GM19240 (cell line): ENCODE measurements at regions not wholly inside any gene's neighbourhood (a gene's known extent, or its start where the extent isn't known, plus 50 kb on each side); places are given as distances from the start of the nearest gene placed in this dataset.
"Not testable (repeated sequence)": the region's sequence is repeated elsewhere in the genome, so short reads cannot be mapped to it uniquely, and the experiment has no call there.

Experiments
- DNase-seq: peaks from one replicate; pipeline ENCODE4 v3.0.0; 2011; ENCODE audit warnings: low spot score; ENCODE audit not compliant: insufficient read length

DNA sequence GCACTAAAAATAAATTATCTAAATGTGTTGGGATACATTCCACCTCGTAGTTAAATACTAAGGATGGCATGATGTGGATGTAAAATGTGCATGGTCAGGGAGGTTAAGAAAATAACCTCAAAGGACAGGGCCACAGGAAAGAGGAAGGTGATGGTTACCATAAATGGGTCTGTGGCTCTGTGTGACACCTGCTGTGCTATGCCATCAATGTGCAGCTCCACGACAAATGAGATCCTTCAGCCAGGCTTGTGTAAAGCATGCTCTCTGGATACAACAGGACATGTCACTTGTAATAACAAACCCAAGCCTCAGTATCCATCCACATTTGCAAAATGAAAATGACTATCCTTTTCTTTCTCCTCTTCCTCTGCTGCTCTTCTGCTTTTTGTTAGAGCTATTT is 456.7 kb upstream of the RASGRP1 start:
- no peak for DNase-seq

DNA sequence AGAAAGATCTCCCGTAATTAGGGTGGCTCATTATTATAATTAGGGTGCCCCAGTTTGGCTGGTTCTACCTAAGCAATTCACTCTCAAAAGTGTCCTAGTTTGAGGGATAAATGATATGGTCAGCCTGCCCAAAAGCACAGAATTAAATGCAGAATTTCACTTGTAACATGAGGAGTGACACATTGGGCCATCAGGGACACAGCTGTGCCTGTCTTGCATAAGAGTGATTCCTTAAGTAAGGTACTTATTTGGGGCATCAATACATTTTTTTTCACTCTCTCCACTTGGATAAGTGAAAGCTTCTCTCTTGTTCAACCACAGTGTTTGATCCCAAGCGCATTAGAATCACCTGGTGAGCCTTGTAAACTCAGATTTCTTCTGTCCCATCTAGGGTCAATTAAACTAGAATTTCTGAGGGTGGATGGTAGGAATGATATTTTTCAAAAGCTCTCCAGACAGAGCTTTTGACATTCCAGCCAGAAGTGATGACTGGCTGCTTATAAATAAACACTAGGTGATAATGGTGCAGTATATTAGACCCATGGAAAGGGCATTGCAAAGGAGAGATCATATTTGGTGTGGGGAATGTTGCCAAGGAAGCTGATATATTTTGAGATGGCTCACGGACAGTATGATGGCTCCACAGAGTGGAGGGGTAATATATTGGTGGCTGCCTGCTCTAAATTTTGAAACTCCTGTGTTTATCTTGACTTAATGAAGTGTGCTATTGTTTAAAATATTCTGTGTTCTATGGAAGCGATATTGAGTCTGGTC is 458.1 kb upstream of the RASGRP1 start:
- no peak for DNase-seq

DNA sequence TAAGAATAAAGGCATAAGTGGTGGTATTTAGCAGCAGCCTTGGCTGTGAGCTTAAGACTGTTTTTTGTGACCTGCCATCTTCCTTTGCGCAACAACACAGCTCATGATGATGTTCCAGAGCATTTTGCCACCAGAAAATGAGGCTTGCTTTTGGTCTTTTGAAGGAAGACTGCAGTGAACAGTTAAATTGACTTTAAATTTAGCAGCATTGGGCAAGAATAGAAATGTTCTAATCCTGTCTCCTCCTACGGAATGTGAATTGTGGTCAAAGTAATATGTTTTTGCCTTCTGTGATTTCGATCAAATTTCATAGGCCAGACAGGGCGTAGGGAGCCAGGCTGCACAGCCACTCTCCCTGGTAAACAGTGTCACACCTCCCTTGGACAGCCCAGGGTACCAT is 460.7 kb upstream of the RASGRP1 start:
- no peak for DNase-seq

DNA sequence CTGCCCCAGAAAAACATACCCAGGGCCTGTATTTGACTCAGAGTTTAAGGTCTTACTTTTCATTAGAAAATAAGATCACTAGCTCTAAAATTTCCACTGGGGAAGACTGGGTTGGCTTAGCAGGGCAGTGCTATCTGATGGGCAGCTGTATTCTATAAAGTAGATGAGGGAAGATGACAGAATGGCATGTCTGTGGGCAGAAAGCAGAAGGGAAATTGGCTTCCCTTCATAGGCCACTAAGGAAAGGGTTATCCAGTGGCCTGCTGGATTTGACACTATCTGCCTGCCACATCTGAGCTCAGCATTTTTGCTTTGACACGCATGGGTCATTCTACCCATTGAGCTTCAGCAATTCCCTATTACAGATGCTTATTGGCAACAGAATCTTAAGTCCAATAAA is 461.3 kb upstream of the RASGRP1 start:
- no peak for DNase-seq

DNA sequence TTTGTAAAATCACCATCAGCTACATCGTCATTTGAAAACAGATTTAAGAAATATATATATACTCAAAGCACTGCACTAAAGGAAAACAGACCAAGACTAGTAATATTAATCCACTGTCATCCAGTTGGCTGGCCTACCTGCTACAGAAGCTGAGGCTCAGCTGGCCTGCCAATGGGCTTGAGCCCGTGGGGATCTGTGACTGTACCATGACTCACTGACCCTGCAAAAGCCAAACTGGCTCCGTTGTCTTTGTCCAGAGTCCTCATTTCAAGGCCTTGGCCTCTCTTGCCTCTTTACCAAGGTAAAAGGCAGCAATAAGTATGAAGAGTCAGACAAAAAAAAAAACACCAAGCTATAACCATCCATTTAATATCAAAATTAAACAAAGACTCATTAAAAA is 463.5 kb upstream of the RASGRP1 start:
- no peak for DNase-seq

DNA sequence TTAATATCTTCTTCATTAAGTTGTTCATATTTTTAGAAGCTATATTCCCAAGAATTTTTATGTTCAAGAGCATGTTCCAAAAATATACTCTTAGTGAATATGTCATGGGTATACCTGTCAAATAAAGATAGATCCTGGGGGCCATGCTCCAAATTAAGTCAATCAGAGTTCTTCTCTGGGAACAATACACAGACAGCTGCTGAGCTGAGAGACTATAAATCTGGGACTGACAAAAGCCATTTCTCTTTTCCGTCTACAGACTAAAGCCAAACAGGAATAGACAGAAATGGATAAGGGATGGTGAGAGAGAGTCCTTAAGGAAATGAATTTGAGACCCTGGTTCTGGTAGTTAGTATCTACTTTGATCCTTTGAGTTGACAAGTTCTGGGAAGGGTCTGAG is 465.1 kb upstream of the RASGRP1 start:
- no peak for DNase-seq

DNA sequence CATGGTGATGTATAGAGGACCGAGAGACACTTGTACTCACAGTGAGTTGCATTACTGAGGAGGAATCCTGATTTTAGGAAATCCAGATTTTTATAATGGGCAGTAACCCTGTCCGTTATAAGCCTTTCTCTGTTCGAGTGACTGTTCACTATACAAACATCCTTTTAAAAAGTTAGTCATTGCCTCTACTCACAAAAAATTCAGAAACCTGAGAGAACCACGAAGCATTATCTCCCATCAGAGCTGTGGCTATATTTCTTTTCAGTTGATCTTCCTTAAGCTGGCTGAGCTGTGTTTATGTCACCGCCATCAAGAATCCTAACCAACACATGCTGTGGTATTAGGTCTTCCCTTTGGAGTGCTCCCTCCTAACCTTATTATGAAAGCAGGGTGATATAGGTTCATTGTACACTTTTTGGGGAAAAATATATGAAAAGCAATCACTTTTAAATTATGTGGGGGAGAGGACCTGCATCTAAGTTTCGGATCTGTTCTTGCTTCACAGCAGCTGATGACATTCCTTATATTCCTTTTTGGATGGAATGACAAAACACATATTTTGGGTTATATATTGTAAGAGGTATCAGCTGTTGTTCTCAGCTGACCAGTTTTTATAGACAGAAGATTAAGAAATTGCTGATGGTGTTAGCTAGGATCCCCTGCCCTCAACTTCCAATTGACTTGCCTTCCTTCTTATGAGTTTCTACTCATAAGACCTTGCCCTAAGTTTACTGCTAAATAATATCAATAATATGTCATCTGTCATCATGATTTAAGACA is 465.9 kb upstream of the RASGRP1 start:
- DNase-seq, result no peak

DNA sequence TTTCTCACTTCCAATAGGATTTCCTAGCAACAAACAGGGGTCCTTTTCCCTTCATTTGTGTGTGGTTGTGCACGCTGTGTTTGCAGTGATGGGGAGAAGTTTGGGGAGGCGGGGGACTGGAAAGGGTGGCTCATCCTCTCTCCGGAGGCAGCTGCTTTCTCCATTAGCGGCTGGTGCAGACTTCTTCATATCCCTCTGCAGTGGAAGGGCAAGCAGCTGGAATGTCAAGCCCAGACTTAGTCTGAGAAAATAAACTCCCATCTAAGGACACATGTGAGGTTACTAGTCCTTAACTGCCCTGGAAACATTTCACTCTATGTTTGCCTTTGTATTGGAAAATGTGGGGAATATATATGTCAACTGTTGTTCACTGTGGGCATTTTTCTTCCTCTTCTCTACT is 467.0 kb upstream of the RASGRP1 start:
- DNase-seq, result no peak

DNA sequence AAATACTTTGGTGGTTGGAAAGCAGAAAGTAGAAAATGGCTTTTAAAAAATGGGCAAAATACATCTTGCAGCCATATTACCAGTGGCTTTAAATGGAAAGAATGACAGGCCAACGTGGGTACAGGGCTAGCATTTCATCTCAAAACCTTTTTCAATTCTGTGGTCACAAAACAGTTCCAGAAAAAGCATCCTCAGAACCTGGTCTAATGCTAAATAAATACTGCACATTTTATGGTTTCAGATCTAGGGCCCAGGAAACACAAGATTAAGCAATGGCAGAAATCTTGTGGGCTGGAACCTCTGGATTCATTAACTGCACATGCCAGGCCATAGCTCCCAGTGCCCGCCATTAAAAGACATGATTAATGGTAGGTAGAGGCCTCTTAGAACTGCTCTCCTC is 470.2 kb upstream of the RASGRP1 start:
- DNase-seq, result no peak

DNA sequence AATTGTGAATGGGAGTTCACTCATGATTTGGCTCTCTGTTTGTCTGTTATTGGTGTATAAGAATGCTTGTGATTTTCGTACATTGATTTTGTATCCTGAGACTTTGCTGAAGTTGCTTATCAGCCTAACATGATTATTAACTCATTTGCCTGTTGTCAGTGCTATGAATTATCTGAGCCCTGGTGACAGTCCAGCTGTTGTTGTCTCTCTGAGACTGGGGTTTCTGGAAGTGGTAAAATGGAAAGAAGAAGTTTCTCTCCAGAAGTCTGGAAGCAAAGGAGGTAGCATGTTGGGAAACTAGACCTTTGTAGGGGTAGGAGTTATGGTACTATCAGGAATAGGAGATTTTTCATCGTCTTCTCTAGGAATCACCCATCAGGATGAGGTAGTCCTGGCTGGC is 473.0 kb upstream of the RASGRP1 start:
- DNase-seq, result not testable (repeated sequence)

DNA sequence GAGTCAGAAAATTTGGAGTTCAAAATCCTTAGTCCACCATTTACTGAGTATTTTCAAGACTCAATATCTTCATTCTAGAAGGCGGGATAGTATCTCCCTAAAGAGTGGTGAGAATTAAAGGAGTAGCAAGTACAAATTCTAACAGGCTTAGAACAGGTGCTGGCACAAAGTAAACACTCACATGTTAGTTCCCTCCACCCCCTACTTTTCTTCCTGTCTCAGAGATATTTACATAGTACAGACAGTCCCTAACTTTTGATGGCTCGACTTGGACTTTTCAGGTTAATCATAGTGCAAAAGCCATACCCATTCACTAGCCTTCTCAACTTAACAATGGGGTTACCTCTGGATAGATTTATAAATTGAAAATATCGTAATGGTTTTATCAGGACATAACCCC is 476.2 kb upstream of the RASGRP1 start:
- DNase-seq, result no peak

DNA sequence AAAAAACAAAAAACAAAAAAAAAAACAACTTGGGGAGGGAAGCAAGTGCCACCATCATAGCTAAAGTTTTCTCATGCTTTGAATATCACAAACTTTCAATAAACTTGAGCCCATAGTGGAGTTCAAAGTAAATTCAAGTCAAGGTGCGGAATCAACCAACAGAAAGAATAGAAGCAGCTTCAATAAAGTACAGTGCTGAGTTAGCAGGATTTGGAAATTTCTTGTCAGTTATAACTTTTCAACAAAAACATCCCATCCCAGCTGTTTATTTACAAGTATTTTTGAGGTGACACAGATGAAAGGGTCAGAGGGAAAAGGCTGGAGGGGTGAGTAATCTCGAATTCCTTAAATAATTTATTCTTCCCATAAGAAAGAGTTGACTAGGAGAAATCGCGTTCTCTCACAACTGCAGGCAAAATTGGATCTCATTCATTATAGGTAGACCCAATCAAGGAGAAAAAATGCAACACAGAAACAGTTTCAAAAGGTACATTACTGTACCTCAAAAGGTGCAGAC is 477.4 kb upstream of the RASGRP1 start:
- no peak for DNase-seq

DNA sequence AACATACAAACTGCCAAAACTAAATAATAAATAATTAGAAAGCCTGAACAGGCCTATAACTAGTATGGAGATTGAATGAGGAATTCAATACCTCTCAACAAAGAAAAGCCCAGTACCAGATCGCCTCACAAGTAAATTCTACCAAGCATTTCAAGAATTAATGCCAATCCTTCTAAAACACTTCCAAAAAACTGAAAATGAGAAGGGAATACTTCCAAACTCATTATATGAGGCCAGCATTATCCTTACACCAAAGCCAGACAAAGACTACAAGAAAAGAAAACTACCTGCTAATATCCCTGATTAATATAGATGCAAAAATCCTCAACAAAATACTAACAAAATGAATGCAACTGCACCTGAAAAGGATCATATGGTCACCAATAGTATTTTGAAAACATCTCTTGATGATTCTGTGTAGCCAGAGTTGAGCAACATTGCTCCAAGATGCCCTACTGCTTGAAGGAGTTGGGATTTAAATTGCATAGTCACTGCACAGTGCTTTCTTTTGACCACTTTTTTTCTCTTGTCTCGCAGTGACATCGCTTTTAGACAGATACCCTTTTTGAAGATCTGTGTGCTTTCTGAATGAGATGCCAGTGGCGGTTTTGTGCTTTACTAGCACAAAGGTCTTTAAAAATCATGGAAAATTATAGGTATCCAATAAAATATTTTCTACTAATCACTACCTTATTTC is 487.2 kb upstream of the RASGRP1 start:
- no peak for DNase-seq

DNA sequence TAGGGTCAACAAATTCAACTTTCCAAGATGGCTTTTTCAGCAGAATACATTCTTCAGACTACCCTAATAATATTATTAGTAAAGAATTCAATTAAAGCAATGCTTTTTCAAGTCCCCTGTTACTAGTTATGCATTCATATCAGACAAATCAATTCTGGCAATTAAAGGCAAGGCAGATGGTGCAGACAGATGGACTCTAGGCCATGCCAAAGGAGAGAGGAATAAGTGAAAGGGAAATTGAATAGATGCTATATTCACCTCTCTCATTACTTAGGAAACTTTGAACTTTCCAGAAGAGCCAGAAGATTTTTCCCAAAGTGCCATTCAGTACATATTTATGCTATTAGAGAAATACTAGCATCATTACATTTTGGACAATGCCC is 487.7 kb upstream of the RASGRP1 start:
- DNase-seq, result no peak

DNA sequence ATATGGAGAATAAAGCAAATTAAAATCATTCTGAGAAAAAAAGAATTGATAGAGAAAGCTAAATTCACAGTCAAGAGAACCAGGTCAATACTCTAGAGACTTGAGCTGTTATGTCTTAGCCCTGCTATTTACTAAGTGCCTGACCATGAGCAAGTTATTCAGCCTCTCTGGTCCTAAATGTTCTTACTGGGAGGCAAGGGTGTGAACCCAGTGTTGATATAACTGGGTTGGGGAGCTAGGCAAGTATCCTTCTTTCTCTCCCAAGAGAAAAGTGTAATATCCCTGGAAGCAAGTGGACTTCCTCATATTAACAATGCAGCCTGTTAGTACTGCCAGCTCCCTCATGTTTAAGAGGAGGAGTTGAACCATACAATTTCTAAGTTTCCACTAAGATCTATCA is 488.9 kb upstream of the RASGRP1 start:
- no peak for DNase-seq

DNA sequence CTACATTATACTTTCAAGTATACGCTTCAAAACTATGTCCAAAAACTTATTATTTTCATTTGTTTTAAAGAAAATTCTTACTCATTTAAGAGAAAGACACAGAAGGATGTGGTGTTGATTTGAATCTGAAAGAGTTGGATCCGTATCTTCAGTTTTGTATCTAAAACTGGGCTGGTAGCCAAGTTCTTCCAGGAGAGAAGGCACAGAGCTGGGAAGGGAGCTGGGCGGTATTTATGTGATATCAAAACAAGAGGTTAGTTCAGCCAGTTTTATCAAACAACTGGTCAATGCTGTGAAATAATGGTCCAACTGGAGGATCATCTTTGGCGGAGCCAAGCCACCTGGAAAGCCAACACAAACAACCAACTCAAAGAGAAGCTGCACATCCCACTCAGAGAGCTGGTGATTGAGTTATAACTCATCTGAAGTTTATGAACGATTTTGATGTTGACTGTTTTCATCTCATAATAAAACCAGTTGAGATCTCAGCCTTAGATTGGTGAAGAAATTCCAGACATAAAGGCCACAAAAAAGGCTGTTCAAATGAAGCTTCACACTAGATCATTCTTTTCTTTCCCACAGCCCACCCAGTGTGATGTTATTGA is 489.6 kb upstream of the RASGRP1 start:
- no peak for DNase-seq

DNA sequence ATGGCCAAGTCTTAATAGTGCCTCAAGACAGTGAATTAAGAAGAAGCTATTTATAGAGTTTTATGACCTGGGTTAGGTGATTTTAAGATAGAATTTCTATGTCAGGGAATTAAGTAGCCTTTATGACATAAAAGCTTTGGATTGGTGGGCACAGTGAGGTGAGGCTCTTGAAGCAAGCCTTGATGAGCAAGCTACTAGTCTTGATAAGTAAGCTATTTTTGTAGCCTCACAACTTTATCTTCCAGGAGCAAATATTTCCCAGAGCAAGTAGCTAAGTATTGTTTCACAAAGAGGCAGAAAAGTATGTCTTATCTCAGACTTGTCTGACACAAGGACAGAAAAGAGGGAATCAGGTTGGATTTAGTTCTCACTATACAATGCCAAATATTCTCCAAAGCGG is 491.7 kb upstream of the RASGRP1 start:
- DNase-seq, result no peak

DNA sequence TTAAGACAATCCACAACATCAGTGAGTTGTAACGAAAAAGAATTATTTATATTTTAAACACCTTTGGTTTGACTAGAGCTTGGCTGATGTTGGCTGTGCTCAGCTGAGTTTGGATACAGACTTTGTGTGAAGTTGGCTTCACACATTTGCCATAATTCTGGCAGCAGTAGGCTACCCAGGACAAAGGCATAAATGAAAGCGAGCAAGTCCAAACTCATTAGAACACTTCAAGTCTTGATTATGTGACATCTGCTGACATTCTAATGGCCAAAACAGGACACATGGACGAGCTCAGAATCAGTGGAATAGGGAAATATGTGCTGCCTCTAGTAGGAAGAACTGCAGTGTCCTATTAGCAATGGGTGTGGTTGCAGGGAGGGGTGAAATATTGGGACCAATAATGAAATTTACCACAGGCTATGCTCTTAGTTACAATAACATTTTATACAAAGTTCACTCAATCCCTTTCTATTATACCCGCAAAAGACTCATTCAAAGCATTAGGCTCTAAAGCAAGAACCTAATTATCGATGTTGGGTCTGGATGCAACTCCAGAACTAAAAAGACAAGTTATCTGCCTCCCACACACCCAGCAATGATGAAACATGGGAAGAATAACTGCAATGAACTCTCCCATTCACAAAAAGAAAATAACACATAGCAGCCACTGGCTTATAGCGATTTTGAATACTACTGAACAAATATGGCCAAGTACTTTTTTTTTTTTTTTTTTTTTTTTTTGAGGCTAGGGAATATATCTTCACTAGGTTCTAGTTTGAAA is 493.9 kb upstream of the RASGRP1 start:
- no peak for DNase-seq

DNA sequence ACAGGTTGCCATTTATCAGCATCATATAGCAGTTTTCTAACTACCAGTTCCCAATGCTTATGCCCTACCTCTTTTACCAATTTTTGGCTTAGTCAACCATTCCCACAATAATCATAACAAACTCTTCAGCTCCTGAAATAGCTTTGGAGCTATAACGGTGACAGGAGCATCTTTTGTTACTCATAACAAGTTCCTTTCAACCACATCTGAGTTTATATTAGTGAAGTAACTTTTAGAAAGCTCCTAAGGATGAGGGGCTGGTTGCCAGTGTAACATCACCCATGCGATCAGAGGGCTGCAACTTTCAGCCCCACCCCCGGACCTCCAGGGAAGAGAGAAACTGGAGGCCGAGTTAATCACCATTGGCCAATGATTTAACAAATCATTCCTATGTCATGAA is 495.3 kb upstream of the RASGRP1 start:
- DNase-seq, result no peak

DNA sequence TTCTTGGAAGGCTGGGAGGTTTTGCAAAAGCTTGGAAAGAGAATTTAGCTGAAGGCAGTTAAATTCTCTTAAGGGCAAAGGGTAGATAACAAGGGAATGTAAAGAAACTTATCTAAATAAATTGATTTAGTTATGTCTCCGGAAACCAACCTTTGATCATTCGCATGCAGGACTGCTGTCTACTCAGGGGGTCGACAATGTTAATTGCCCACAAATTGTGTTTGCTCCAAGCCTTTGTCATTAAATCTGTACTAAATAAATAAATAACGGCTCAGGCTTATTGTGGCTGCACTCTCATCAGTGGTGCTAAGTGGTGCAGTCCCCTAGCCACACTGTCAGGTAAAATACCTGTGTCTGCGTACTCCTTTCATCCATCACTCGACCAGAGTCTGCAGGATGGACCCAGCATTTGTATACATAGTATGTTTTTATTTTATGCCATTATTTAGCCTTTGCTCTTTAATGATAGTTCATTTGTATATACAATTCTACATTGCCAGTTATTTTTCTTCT is 497.4 kb upstream of the RASGRP1 start:
- DNase-seq, result no peak

DNA sequence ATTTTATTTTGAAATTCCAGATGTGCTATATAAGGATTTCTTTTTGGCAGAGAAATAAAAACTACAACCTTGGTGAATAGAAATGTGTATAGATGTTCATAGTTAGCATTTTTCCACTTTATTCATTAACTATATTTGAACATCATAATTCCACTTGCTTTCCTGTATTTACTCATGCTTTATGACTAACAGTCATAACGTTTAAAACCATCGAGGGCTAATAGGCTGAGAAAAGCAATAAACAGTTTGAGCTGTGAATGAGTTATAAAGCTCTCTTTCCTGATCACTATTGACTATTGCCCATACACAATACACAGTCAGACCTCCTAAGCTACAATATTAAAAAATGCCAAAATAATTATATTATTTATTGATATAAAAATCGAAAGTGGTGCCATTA is 502.1 kb upstream of the RASGRP1 start:
- DNase-seq, result no peak
